WI38 (cell line): ENCODE measurements at regions not wholly inside any gene's neighbourhood (a gene's known extent, or its start where the extent isn't known, plus 50 kb on each side); places are given as distances from the start of the nearest gene placed in this dataset.

Source experiments
- H3K4me3 ChIP-seq: 2 replicates; pipeline ENCODE4 v1.5.1; 2011; ENCODE audit warnings: low read depth, mild to moderate bottlenecking, control low read depth, low read length
- TF ChIP-seq, protein P1 (sequence below): IDR thresholded peaks from 2 replicates; pipeline ENCODE4 v1.5.1; 2012; ENCODE audit warnings: low read depth, mild to moderate bottlenecking, control low read depth, low read length

DNA sequence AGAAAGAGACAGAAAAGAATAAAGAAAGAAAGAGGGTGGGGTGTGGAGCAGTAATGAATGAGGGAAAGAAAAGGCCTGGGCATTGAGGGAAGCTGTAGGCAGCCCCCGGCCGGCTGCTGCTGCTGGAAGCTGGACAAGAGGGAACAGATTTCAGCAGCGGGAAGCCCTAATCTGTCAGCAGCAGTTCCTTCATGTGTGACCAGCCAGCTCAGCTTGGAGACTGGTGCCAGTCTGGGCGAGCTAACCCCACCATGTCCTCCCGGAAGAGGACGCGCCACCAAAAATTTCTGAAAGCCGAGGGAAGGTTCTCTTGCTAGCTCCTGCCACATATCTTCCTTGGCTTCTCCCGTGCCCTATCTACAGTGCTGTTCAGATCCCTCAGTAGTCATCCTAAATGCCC is 236.8 kb downstream of the GRIN2B start:
- TF ChIP-seq, protein P1, sequence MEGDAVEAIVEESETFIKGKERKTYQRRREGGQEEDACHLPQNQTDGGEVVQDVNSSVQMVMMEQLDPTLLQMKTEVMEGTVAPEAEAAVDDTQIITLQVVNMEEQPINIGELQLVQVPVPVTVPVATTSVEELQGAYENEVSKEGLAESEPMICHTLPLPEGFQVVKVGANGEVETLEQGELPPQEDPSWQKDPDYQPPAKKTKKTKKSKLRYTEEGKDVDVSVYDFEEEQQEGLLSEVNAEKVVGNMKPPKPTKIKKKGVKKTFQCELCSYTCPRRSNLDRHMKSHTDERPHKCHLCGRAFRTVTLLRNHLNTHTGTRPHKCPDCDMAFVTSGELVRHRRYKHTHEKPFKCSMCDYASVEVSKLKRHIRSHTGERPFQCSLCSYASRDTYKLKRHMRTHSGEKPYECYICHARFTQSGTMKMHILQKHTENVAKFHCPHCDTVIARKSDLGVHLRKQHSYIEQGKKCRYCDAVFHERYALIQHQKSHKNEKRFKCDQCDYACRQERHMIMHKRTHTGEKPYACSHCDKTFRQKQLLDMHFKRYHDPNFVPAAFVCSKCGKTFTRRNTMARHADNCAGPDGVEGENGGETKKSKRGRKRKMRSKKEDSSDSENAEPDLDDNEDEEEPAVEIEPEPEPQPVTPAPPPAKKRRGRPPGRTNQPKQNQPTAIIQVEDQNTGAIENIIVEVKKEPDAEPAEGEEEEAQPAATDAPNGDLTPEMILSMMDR = no peak
- no peak overlapping the region for H3K4me3 ChIP-seq

DNA sequence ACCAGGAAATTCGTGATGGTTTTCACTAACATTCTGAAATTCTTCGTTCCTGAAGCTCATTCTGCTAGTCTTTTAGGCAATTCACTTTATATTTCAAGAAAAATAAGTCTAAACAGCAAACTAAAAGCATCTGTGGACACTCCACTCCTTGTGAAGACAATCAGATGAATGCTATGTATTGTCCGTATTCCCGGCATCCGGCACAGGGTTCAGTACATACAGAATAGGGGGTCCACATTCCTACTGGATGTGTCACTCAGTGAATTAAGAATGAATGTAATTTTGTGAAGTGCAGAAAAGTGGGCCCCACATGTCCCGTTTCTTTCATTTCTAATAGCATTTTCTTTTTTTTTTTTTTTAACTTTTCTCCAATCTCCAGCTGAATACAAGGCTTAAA is 241.3 kb downstream of the GRIN2B start:
- TF ChIP-seq, protein P1 = no peak

DNA sequence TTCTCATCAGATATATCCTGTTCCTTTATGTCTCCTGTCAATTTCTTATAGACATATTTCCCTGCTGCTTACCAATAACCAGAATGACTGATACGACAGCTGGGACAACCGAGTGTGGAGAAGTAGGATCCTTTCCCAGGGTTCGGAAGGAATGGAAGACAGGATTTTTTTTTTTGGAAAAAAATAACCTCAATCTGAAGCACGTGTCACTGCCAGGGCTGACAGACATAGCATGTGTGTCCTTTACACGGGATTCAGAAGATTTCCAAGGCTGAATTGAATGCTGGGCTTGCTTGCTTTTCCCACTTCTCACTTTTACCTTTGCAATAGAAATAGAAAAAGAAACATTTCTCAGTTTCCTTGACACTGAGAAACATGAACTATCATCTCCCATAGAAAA is 245.7 kb downstream of the GRIN2B start:
- TF ChIP-seq, protein P1 = no peak

More for the DNA sequence above, 241.3 kb downstream of the GRIN2B start:
- H3K4me3 ChIP-seq = no peak overlapping the region

DNA sequence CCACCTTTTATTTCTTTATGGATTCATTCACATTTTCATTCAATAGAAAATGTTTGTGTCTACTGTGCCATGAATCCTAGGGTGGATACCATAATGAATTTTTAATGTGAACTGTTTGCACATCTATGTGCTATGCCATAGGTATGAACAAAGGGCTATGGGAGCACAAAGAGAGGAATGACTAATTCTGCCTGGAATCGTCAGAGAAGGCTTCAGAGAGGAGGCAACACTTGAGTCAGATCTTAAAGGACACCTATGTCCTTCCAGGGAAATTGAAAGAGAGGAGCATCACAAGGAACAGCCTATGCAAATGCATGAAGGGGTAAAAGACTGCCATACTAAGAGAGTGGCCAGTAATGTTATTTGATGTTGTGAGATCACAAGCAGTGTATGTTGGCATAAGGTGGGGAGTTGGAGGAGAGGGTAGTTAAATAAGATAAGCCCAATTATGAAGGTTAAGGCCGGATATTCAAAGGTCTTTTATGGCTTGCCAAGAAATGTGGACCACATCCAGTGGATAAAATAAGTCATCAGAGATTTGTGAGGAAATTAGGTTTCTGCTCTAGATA is 246.7 kb downstream of the GRIN2B start:
- H3K4me3 ChIP-seq = no peak overlapping the region
- TF ChIP-seq, protein P1 = no peak

More for the DNA sequence above, 245.7 kb downstream of the GRIN2B start:
- no peak overlapping the region for H3K4me3 ChIP-seq

DNA sequence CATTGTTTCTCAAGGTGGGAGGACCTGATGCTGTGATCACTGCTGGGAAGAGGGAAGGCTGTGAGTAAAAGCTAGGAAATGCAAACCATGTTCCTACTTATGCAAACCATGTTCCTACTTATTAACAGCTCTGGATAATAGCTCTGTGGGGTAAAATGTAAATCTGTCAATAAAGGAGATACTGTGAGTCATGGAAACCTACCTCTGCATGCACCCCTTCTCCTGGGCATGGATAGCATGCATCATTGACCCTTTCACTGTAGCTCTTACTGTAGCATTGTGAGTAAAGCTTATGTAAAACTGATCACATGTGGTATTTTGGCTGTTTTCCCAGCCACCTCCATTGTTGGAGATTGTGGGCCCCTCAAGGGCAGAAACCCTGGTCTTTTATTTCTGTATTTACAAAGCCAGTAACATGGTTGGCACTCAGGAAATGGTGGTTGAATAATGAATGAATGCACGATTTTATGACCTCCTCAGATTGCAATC is 253.7 kb downstream of the GRIN2B start:
- TF ChIP-seq, protein P1 = no peak
- no peak overlapping the region for H3K4me3 ChIP-seq

DNA sequence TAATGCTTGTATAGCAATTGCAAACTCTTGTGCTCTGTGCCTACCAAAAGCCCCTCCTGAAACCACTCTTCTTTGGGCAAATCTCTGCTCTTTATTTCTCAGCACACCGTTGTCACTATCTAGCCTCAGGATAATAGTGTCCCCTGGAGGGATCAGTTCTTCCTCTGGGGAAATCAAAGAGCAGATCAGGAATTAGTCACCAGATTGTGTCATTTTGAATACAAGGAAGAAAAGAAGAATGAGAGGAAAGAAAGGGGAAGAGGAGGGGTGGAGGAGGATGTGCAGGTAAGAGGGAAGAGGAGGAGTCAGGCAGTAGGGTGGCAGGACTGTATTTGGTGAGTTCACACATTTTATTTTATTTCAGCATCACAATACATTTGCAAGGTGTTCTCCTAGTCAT is 256.4 kb downstream of the GRIN2B start:
- TF ChIP-seq, protein P1 = no peak
- no peak overlapping the region for H3K4me3 ChIP-seq

DNA sequence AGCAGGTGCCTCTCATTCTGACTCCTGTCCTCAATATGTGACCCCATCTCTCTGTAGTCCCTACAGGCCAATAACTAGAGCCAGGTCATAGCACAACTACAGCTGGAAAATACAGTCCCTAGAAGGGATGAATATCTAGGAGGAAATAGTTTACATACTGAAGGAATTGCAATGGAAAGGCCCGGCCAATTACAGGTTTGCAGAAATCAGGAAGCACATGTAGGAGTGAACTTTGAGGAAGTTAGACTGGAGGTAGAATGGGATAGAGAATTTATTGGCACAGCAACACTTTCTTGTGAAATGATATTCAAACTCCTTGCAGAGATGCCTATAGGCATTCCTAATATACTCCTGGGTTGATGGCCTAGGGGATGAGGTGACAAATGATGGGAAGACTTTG is 257.3 kb downstream of the GRIN2B start:
- TF ChIP-seq, protein P1 = no peak
- no peak overlapping the region for H3K4me3 ChIP-seq
